GM21786 (cell line): ENCODE measurements at regions not wholly inside any gene's neighbourhood (a gene's known extent, or its start where the extent isn't known, plus 50 kb on each side); places are given as distances from the start of the nearest gene placed in this dataset.
A peak's percentile ranks its signal among the peaks of the same experiment; 100 is the strongest.
"Not testable (repeated sequence)": the region's sequence is repeated elsewhere in the genome, so short reads cannot be mapped to it uniquely, and the experiment has no call there.

Source experiments
- ATAC-seq: cut with Tn5 transposase; IDR thresholded peaks from one replicate; pipeline ENCODE4 v1.9.1; 2021; ENCODE audit not compliant: unreplicated experiment

GRCh38 chr12:73181244-73181643 lies 909.1 kb downstream of the TRHDE start:
- ATAC-seq = no peak

DNA sequence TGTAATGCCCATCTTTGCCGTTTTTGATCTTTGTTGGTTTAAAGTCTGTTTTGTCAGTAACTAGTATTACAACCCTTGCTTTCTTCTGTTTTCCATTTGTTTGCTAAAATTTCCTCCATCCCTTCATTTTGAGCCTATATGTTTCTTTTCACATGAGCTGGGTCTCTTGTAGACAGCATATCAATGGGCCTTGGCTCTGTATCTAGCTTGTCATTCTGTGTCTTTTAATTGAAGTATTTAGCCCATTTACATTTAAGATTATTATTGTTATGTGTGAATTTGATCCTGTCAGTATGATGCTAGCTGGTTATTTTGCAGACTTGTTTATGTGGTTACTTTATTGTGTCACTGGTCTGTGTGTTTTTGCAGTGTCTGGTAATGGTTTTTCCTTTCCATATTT lies 913.2 kb downstream of the TRHDE start:
- ATAC-seq = no peak

GRCh38 chr12:73186272-73186671 lies 914.1 kb downstream of the TRHDE start:
- ATAC-seq = no peak

GRCh38 chr12:73187765-73188164 lies 915.6 kb downstream of the TRHDE start:
- ATAC-seq = no peak

GRCh38 chr12:73210548-73211204 lies 938.5 kb downstream of the TRHDE start:
- ATAC-seq = no peak

DNA sequence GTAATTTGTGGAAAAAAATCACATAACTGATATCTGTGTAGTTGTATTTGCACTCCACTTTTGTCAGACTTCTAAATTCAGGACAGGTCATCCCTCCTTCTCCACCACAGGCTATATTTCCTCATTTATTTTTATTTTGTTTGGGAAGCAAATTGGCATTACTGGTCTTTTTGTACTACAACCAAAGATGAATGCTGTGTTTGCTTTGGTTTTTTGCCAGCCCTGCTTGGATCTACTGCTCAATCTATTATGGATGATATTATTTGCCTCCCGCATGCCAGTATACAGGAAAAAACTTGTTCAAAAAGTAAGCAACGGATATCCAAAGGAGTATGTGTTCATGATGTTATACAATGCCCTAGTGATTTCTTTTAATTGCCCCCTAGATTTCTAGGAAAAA lies 948.8 kb downstream of the TRHDE start:
- no peak for ATAC-seq

- no peak for ATAC-seq
Observed at GRCh38 chr12:73221398-73221797, 949.2 kb downstream of the TRHDE start.

GRCh38 chr12:73221836-73222235 lies 949.7 kb downstream of the TRHDE start:
- ATAC-seq = peak; percentile 52

GRCh38 chr12:73225371-73225937 lies 953.3 kb downstream of the TRHDE start:
- no peak for ATAC-seq

DNA sequence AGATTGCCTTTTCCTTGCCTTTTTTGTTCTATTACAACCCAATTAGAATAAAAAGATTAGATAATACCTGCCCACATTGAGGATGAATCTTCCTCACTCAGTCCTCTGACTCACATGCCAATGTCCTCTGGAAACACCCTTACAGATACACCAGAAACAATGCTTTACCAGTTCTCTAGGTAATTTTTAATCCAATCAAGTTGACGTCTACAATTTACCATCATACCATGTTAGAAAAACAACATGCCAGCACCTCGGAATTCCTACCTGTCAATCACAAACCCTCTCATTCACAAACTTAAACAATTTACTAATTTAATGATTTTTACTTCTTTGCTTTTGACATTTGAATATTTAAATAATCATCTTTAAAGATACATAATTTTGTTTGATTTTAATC lies 953.8 kb downstream of the TRHDE start:
- ATAC-seq = no peak

DNA sequence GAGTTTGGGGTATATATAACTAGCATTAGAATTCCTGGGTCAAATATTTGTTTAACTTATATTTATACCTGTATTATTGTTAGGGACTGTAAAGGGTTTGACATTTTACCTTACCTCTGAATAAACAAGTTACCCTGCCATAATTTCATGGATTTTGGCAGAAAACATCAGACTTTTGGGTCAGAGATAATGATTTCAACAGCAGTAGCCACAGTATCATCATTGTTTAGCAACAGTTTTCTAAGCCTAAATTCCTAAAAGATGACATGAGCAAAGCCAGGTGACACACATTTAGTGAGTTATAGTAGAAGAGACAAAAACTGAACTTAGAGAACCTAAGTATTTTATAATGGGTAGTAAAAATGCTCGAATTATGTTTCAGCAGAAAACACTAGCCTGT lies 954.4 kb downstream of the TRHDE start:
- no peak for ATAC-seq

DNA sequence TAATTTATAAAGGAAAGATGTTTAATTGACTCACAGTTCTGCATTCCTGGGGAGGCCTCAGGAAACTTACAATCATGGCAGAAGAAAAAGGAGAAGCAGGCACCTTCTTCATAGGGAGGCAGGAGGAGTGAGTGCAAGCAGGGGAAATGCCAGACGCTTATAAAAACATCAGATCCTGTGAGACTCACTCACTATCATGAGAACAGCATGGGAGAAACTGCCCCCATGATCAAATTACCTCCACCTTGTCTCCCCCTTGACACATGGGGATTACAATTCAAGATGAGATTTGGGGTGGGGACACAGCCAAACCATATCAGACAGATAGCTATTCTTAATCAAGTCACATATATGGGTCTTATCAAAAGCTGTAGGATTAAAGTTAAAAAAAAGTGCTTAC lies 956.7 kb downstream of the TRHDE start:
- not testable (repeated sequence) for ATAC-seq

DNA sequence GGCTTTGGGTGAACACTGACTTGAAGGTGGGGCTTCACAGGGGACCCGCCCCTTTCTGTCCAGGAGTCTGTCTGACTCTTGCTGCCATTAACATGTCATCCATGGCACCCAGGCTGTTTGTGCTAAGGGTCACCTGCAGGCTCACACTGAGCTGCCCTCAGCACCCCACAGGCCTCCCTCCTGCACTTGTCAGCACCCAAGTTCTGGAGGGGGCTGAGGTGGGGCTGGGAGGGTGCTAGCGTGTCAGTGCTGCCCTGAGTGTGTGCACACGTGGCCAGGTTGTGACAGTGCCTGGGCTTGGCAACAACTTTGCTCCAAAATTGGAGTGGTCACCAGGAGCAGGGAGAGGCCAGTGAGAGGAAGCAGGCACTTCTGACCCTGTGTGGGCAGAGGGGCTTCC lies 963.2 kb downstream of the TRHDE start:
- no peak for ATAC-seq

GRCh38 chr12:73240110-73240509 lies 967.9 kb downstream of the TRHDE start:
- ATAC-seq = no peak

GRCh38 chr12:73262788-73263381 lies 990.7 kb downstream of the TRHDE start:
- no peak for ATAC-seq

GRCh38 chr12:73266206-73266605 lies 994.0 kb downstream of the TRHDE start:
- ATAC-seq = no peak

DNA sequence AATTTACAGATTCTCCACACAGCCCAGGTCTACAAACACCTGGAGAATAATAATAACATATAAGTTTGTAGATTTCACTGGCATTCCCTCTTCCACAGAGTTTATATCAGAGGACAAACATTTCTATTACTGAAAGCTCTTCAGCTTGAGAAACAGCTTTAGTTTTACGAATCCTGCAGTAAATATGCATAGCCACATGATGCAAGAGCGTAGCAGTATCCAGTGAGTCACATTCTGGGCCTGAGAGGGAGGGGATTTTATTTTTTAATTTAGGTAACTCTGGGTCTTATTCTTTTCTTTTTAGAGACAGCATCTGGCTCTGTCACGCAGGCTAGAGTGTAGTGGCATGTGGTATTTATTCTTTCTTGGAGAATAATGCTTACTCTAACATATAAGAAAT lies 1002.8 kb downstream of the TRHDE start:
- ATAC-seq = no peak

DNA sequence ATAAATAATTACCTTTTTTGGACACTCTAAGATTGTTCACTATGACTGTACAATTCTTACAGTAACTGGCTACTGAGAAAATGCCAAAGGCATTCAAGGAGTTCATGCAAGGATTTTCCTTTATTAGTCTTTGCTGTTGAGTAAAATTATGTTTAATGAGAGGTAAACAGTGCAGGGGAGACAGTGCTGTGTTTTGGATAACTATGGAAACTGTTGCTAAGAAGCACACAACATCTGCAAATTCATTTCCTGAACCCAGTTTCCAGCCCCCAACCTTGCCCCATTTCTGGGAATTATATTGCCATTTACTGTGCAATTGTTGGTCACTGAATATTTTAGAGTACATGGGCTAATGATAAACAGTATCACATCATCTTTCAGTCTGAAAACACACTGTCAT lies 1005.8 kb downstream of the TRHDE start:
- no peak for ATAC-seq

DNA sequence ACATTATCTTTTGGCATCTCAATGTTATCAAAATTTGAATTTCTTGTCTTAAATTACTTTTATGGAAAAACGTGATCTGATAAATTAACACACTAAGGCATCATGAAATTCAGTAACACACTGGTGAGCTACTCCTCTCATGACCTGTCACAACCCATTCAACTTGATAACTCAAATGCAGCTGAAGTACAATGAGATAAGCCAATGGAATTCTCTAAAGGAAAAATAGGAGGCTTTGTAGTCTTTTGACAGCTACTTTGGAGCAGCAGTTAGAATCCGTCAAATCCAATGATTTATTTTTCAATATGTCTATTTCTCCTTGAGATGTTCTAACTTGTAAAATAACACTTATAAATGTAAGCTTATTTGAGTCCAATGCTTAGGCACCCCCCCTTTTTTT lies 1029.4 kb downstream of the TRHDE start:
- ATAC-seq = no peak

DNA sequence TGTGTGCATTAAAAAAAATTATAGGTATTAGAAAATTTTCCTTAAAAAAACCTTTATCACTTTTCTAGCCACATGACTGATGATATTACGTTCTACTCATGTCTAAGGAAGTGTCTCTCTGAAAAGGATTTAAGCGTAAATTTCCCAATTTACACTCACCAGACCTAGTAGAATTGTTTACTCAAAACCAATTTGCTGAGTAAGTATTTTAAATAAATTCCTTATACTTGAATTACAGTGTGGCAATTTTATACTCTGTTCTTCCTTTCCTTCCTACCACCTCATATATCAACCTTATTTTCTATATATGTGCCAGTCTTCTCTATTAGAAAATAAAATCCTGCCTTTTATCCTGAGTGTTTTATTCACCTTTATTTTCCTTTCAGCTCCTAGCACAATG lies 1035.1 kb downstream of the TRHDE start:
- ATAC-seq = no peak

- ATAC-seq = no peak
Observed at GRCh38 chr12:73308079-73308478, 1035.9 kb downstream of the TRHDE start.

- no peak for ATAC-seq
Observed at GRCh38 chr12:73308747-73309146, 1036.6 kb downstream of the TRHDE start.

DNA sequence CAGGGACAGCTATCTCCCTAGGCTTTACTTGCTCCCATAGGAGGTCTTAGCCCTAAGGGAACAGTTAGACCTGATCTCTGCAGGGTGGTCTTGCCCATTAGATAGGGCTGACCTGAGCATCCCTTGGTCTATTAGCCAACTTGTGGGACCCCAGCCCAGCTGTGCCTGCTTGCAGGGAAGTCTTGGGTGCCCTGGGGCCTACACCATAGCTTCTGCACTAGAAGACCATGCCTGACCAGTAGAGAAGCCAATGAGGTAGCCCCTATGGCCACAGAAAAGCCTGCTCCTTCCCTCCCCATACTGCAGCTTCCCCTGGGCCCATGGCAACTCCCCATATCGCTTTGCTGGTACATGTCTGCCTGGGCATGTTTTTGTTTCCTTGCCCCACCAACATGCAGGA lies 1049.1 kb downstream of the TRHDE start:
- no peak for ATAC-seq
